Heart left ventricle (tissue), 16 donors: ENCODE measurements at regions not wholly inside any gene's neighbourhood (a gene's known extent, or its start where the extent isn't known, plus 50 kb on each side); places are given as distances from the start of the nearest gene placed in this dataset.

Experiments used
- ATAC-seq, 4 donors: fragments of 200-7000 bp; cut with Tn5 transposase; one replicate each; pipeline ENCODE4 v1.9.1; 2020 to 2022; ENCODE audit warnings: moderate library complexity in 4 of 4, mild to moderate bottlenecking in 3 of 4, moderate number of reproducible peaks in 1 of 4
- DNase-seq, 5 donors: peaks; one replicate each; pipeline ENCODE4 v3.0.0-alpha.2; 2020
- H3K27ac ChIP-seq, 12 donors: fragments of 200-600 bp; sonication (generic) in 4 of 12; one replicate each; pipeline versions ENCODE4 v1.5.0 to v1.8.0; 2016 to 2022; ENCODE audit warnings: mild to moderate bottlenecking in 2 of 12
- H3K27me3 ChIP-seq, 9 donors: fragments of 200-600 bp; sonication (generic) in 2 of 9; one replicate each; pipeline versions ENCODE4 v1.5.1 to v1.8.0; 2016 to 2022; ENCODE audit warnings: mild to moderate bottlenecking in 3 of 9
- H3K36me3 ChIP-seq, 9 donors: fragments of 200-600 bp; sonication (generic) in 2 of 9; one replicate each; pipeline versions ENCODE4 v1.5.0 to v1.8.0; 2018 to 2022; ENCODE audit warnings: mild to moderate bottlenecking in 2 of 9
- H3K4me1 ChIP-seq, 12 donors: fragments of 200-600 bp; sonication (generic) in 4 of 12; one replicate each; pipeline versions ENCODE4 v1.5.0 to v1.8.0; 2016 to 2022; ENCODE audit warnings: mild to moderate bottlenecking in 3 of 12
- H3K4me3 ChIP-seq, 12 donors: fragments of 200-600 bp; sonication (generic) in 4 of 12; one replicate each; pipeline versions ENCODE4 v1.5.0 to v1.8.0; 2017 to 2022; ENCODE audit warnings: mild to moderate bottlenecking in 9 of 12, moderate library complexity in 4 of 12
- H3K9me3 ChIP-seq, 12 donors: fragments of 200-600 bp; sonication (generic) in 4 of 12; one replicate each; pipeline versions ENCODE4 v1.5.0 to v1.8.0; 2016 to 2022; ENCODE audit warnings: mild to moderate bottlenecking in 1 of 12
- POLR2A ChIP-seq, 2 donors: fragments of 450-650 bp; IDR thresholded peaks; one replicate each; pipeline ENCODE4 v1.6.1; 2017; ENCODE audit warnings: antibody characterized with exemption in 2 of 2, mild to moderate bottlenecking in 2 of 2, moderate library complexity in 2 of 2
- WGBS, 4 donors: extraction: QIAGEN DNeasy Blood & Tissue Kit in 2 of 4; methylation state at CpG; one replicate each; pipeline versions ENCODE4 v1.1.5 to v1.1.7; 2013 to 2018; 5-methylcytosine and 5-hydroxymethylcytosine counted together
- intact Hi-C, 10 donors: fragments of 100-400 bp; cut with DNase I; formaldehyde crosslinking; loops; one replicate each; pipeline versions ENCODE4 v1.11.1 to v1.14.2; 2022
- TF ChIP-seq, protein P1 (sequence below), 12 donors: fragments of 200-600 bp; sonication (generic) in 4 of 12; IDR thresholded peaks; one replicate each; pipeline versions ENCODE4 v1.5.0 to v1.8.0; 2018 to 2022; ENCODE audit warnings: antibody characterized with exemption in 12 of 12, mild to moderate bottlenecking in 5 of 12
- donor health status: ischemic (EF 13 %, LVEDD 7.1; RV severe dilation, severe dysfunction).
- donor health status: healthy with polysubstance abuse.
- donor health status: DM: no; HTN: yes; CAD: no.
- donor health status: DM: no; HTN: no; CAD: no.
- donor health status: ischemic (EF 25% LVEDD 6.9; RV normal size, moderate dysfunction).
- donor health status: ischemic (EF 25% LVEDD 5.7; RV mildly dilated, moderate dysfunction).
- donor health status: healthy.
- donor health status: DM: yes; HTN: yes; CAD: no.
- donor health status: ischemic (EF 35%, LVEDD 5.7; RV mildly dilated, moderate dysfunction).
- donor health status: nonischemic (EF 11% LVEDD 7.7; RV severe dilation, severe dysfunction).
- donor health status: DM: yes; HTN: yes; CAD: no.
- donor health status: PGD.
- donor health status: ischemic (EF 29% LVEDD 5.4; RV normal size, mild dysfunction).
- donor health status: nonischemic (EF 23%, LVEDD 6.1; RV moderate dilation, normal function).

DNA sequence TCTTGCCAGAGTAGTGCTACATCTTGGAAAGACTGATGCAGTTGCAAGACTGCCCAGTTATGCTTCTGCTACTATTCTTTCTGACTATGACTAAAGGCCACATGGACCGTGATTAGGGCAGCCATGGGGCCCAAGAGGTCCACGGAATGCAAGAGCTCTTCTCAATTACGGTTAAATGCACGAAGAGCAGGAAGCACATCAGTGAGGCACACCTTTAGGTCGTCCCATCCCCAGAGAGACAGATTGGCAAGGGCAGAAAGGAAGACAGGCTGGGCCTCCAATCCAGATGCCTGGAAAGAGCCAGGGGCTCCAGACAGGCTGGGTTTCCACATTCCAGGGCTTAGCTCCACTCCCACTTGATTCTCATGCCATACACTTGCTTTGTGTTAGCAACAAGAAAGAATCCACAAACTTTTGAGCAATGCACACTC is 132.3 kb upstream of the SLIT3 start:
- ATAC-seq = no peak
- intact Hi-C loops = no loop called here

DNA sequence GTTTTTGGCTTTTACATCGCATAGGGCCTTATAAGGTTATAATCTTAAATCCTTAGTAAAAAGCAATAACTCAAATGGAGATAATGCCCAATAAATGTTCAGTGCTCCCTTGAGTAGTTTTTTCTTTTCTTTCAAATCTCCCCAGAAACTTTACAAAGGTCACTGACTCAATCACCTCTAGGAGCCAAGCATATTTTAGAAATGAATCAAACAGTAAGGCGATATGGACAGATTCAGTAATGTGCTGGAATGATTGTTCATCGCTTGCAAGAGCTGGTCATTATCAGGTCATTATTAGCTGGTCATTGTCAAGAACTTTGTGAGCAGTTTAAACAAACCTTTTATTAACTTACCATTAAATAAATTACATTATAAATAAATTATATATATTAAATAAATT is 130.4 kb upstream of the SLIT3 start:
- intact Hi-C loops = no loop called here
- H3K4me1 ChIP-seq = peaks cover 0 to 7% (median 0%) of the 10 kb centered on the region in 12 donors
- WGBS, 4 donors = 57 to 92% (median 82%) methylated on average over 3 of the region's 3 CpGs

More for the DNA sequence above, 132.3 kb upstream of the SLIT3 start:
- no peak overlapping the region for H3K27ac ChIP-seq
- H3K4me1 ChIP-seq = peaks cover 0 to 7% (median 0%) of the 10 kb centered on the region in 12 donors
- H3K9me3 ChIP-seq = peaks cover 0 to 4% (median 0%) of the 10 kb centered on the region in 12 donors
- no peaks in the 10 kb centered on the region for H3K36me3 ChIP-seq
- no peak for TF ChIP-seq POLR2A (IDR thresholded peaks at IDR 0.05)
- TF ChIP-seq, protein P1, sequence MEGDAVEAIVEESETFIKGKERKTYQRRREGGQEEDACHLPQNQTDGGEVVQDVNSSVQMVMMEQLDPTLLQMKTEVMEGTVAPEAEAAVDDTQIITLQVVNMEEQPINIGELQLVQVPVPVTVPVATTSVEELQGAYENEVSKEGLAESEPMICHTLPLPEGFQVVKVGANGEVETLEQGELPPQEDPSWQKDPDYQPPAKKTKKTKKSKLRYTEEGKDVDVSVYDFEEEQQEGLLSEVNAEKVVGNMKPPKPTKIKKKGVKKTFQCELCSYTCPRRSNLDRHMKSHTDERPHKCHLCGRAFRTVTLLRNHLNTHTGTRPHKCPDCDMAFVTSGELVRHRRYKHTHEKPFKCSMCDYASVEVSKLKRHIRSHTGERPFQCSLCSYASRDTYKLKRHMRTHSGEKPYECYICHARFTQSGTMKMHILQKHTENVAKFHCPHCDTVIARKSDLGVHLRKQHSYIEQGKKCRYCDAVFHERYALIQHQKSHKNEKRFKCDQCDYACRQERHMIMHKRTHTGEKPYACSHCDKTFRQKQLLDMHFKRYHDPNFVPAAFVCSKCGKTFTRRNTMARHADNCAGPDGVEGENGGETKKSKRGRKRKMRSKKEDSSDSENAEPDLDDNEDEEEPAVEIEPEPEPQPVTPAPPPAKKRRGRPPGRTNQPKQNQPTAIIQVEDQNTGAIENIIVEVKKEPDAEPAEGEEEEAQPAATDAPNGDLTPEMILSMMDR (IDR thresholded peaks at IDR 0.05) = no peak
- DNase-seq = no peak
- H3K27me3 ChIP-seq = peaks cover 0 to 11% (median 0%) of the 10 kb centered on the region in 9 donors
- 52 to 80% (median 73%) methylated on average over 5 of the region's 5 CpGs for WGBS, 4 donors
- no peak overlapping the region for H3K4me3 ChIP-seq

GRCh38 chr5:169430671-169431070 is 129.7 kb upstream of the SLIT3 start:
- no peak overlapping the region for H3K4me3 ChIP-seq
- ATAC-seq (no peak), DNase-seq (no peak)
- H3K27me3 ChIP-seq = no peaks in the 10 kb centered on the region
- H3K9me3 ChIP-seq = peaks cover 0 to 4% (median 0%) of the 10 kb centered on the region in 12 donors
- H3K36me3 ChIP-seq = no peaks in the 10 kb centered on the region
- H3K27ac ChIP-seq = no peak overlapping the region
- intact Hi-C loops = no loop called here
- peaks cover 0 to 7% (median 0%) of the 10 kb centered on the region in 12 donors for H3K4me1 ChIP-seq
- WGBS, 4 donors = 76 to 92% (median 82%) methylated on average over 1 of the region's 1 CpG
- TF ChIP-seq, protein P1 (IDR thresholded peaks at IDR 0.05) = no peak
- no peak for TF ChIP-seq POLR2A (IDR thresholded peaks at IDR 0.05)

More for the DNA sequence above, 130.4 kb upstream of the SLIT3 start:
- peaks cover 0 to 4% (median 0%) of the 10 kb centered on the region in 12 donors for H3K9me3 ChIP-seq
- no peaks in the 10 kb centered on the region for H3K36me3 ChIP-seq
- no peak for ATAC-seq
- H3K27me3 ChIP-seq = no peaks in the 10 kb centered on the region
- no peak for DNase-seq
- TF ChIP-seq, protein P1 (IDR thresholded peaks at IDR 0.05) = no peak
- TF ChIP-seq POLR2A (IDR thresholded peaks at IDR 0.05) = no peak
- no peak overlapping the region for H3K27ac ChIP-seq
- H3K4me3 ChIP-seq = no peak overlapping the region

GRCh38 chr5:169429044-169429443 is 128.1 kb upstream of the SLIT3 start:
- Histone ChIP-seq H3K9me3 (peaks cover 0 to 4% (median 0%) of the 10 kb centered on the region in 12 donors), H3K36me3 (no peaks in the 10 kb centered on the region), H3K27ac (peak overlapping the region in 1 of 12 donors; percentile 18), H3K4me1 (peaks cover 0 to 9% (median 0%) of the 10 kb centered on the region in 12 donors), H3K27me3 (no peaks in the 10 kb centered on the region), H3K4me3 (no peak overlapping the region)
- 28 to 57% (median 39%) methylated on average over 2 of the region's 2 CpGs for WGBS, 4 donors
- intact Hi-C loops = no loop called here
- peak in 3 of 4 donors; percentile 45 to 83 (median 76) for ATAC-seq
- peak in 2 of 5 donors; percentile 39 to 47 for DNase-seq
- TF ChIP-seq, protein P1 (IDR thresholded peaks at IDR 0.05) = no peak
- TF ChIP-seq POLR2A (IDR thresholded peaks at IDR 0.05) = no peak
